ENCODE measurements at regions not wholly inside any gene's neighbourhood (a gene's known extent, or its start where the extent isn't known, plus 50 kb on each side); places are given as distances from the start of the nearest gene placed in this dataset.
"Not testable (repeated sequence)": the region's sequence is repeated elsewhere in the genome, so short reads cannot be mapped to it uniquely, and the experiment has no call there.

DNA sequence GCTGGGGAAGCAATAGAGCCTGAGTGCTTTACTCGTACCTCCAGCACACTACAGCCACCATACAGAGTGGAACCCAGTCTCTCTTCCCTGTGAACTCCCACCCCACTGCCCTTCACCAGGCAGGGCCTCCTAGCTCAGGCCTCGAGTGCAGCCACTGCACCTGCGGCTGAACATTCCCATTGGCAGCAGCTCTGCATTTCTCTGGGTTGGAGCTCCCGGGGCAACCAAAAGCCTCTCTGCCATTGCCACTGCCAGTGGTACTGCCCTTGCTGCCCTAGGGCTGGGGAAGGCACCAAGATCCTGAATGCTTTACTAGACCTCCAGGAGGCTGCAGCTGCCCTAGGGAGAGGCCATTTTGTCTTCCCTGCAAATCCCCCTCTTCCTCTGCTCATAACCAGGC lies 266.8 kb downstream of the TDRD3 start:
- DNase-seq = no peak

DNA sequence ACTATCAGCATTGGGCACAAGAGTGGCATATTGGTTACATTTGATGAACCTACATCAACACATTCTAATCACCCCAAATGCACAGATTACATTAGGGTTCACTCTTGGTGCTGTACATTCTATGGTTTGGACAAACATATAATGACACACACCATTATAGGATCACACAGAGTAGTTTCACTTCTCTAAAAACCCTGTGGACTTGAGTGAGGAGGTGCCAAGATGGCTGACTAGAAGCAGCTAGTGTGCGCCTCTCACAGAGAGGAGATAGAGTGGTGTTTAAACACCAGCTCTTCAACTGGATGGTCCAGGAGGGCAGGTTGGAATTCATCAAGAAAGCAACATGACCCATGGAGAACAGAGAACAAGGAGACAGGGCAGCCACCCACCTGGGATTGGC lies 265.6 kb downstream of the TDRD3 start:
- no peak for DNase-seq

DNA sequence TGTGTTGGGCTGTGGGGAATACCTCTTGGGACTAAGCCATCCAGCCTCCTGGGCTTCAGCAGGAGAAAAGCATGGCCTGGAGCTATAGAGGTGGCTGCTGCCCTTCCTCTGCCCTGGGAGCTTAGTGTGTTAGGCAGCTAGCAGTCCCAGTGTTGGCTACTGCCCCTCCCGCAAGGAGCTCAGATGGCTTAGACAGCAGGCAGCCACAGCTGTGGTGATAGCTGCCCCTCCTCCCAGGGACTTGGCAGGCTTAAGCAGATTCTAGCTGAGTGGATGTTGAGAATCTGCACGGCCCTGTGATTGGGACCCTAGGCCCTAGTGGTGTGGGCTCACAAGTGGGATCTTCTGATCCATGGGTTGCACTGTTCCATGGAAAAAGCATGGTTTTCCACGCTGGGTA lies 264.5 kb downstream of the TDRD3 start:
- no peak for DNase-seq

DNA sequence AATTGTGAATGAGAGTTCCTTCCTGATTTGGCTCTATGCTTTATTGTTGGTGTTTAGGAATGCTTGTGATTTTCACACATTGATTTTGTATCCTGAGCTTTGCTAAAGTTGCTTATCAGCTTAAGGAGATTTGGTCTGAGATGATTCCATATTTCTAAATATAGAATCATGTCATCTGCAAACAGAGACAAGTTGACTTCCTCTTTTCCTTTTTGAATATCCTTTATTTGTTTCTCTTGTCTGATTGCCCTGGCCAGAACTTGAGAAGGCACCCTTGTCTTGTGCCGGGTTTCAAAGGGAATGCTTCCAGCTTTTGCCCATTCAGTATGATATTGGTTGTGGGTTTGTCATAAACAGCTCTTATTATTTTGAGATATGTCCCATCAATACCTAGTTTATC lies 260.6 kb downstream of the TDRD3 start:
- DNase-seq = not testable (repeated sequence)

DNA sequence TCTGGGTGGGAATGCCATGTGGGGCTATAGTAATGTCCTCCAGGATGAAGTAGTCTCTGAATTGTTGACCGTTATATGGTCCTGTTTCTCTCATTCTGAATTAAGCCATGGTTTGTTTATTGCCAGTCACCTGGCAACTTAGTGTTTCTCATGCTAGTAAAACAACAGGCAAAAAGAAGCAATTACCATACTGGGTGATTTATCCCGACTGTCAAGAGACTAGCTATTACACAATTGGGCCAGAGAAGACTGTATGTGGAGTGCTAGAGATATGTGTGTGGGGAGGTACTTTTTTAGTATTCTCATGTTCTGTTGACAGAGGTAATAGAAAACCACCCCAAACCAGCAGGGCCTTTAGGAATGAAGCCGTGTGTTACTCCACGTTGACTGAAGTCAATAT lies 258.2 kb downstream of the TDRD3 start:
- no peak for DNase-seq

DNA sequence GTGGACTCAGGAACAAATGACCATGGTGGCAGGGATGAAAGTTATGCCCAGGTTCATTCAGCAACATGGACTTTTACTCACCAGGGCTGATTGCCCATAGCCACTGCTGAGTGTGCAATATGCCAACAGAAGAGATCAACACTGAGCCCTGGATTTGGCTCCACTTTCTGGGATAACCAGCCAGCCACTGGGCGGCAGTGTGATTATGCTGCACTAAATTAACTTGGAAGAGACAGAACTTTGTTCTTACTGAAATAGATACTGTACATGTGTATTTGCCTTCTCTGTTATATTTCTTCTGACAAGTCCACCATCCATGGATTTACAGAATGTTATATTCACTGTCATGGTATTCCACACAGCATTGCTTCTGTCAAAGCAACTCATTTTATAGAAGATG lies 257.4 kb downstream of the TDRD3 start:
- no peak for DNase-seq

DNA sequence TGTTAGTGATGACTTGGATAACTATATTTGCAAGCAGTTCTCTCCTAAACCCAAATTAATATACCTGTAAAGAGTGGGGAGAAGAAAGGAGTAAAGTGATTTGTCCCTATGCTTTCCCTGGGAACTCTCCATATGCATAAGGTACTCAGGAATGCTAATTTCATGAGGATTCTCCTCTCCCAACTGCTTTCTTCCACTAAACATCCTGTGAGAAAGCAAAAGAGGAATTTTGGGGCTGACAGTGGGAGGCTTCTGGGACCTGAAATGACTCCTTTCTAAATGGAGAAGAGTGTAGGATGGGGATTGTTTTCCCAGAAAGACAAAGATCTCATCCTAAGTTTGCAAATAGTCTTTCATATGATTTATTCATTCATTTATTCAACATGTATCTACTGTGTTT lies 250.5 kb downstream of the TDRD3 start:
- DNase-seq = no peak

DNA sequence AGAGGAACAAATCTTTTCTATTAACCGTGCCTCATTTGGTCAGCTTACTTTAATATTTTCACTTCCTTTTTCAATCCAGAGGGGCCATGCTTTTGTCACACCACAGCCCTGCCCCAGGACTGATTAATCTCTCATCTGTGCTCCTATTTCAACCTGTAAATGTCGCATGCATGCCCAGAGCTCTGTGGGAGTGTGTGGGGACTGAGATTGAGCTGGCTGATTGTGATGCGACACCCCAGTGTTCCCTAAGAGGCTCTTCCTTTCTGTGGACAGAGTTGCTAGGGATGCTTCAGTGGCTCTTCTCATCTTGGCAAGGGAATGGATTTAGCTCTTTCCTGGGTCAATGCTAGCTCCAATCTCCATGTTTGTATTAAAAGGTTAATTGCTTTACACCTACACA lies 249.6 kb downstream of the TDRD3 start:
- no peak for DNase-seq

DNA sequence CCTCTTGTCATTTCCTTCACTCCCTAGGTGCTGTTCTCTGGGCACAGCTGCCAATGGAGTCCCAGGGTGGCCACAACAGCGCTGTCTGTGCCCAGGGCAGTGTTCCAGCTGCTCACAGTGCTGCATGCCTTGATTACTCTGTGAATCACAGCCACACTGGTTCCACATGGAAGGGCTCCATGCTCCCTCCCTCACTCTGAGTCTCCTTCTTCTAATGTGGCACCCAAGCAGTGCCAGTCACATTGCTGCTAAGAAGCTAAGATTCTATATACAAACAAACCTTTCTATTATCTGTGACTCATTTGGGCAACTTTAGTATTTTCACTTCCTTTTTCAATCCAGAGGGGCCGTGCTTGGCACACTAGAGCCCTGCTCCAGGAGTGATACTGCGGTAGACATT lies 248.7 kb downstream of the TDRD3 start:
- no peak for DNase-seq

DNA sequence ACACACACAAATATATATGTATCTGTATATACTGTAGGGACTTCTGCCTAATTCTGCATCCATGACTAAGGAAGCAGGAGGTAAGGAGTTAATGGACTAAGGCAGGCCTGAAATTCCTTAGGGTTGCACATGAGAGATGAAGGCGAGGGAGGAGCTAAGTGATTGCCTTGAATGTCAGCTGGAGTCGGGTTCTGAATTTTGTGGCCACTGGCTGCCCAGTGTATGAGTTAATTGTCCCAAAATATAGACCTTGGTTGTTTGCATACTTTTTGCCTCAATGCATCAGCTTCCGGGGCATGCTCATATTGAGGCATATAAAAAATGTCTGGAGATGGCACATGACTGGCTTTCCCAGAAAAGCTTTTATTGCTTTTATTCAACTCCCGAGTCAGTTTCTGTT lies 245.5 kb downstream of the TDRD3 start:
- DNase-seq = no peak

DNA sequence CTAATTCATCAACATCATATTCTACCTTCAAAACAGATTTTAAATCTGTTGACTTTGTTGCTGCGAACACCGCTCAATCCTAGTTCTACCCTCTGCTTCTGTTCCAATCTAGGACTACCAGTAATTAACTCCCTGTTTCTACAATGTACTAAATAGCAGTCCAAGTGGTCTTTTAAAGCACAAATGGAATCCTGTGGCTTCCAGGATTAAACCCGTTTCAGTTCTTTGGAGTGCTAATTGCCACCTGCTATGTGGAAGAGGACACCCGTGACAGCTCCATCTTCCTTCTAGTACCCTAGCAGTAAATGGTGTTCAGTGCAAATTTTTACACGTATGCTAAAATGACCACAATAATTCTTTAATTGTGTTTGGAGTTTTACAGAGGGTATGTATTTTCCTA lies 232.1 kb downstream of the TDRD3 start:
- no peak for DNase-seq

DNA sequence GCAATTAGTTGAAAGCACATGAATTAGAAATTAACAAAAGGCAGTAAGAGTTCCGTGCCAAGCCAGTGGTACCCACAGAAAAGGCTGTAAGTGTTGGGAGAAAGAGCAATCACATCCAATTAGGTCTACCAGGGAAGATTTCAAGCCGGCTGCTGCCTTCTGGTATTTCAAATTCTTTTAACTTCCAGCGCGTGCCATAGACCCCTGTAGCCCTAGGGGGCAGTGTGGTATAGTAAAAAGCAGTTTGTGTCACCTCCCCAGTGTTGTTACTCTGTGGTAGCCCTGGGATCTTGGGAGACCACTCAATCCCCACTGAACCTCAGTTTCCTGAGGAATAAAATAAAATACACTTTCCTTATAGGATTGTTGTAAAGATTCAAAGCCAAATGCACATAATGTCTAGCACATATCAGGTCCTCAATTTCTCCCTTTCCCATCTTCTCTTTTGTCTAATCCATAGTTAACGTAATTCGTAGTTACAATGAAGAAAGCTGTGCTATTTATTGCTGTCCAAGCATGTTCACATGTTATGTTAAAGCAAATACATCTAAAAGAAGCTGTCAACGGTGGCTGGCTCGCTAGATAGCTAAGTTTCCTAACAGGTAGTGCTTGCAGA lies 230.2 kb downstream of the TDRD3 start:
- DNase-seq = peak; percentile 36
